ENCODE measurements at regions not wholly inside any gene's neighbourhood (a gene's known extent, or its start where the extent isn't known, plus 50 kb on each side); places are given as distances from the start of the nearest gene placed in this dataset.

DNA sequence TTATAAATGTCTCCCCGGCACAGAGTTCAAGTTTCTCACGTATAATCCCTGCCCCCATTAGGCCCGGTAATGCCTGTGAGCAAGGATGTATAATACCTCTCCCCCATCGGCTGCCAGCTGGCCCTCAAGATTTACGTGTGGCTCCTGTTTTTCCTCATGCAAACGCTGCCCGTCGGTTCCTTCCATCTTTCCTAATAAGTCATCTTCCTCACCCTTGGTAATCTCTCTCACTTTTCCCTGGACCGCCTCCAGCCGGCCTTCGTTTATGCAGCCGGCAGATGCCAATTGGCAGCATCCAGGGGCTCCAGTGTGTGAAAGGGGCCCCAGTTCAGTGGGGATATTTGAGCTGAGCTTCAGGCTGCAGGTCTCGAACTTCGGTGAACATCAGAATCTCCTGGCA is 86.5 kb upstream of the NEURL1B start:
- TF ChIP-seq, protein P1, sequence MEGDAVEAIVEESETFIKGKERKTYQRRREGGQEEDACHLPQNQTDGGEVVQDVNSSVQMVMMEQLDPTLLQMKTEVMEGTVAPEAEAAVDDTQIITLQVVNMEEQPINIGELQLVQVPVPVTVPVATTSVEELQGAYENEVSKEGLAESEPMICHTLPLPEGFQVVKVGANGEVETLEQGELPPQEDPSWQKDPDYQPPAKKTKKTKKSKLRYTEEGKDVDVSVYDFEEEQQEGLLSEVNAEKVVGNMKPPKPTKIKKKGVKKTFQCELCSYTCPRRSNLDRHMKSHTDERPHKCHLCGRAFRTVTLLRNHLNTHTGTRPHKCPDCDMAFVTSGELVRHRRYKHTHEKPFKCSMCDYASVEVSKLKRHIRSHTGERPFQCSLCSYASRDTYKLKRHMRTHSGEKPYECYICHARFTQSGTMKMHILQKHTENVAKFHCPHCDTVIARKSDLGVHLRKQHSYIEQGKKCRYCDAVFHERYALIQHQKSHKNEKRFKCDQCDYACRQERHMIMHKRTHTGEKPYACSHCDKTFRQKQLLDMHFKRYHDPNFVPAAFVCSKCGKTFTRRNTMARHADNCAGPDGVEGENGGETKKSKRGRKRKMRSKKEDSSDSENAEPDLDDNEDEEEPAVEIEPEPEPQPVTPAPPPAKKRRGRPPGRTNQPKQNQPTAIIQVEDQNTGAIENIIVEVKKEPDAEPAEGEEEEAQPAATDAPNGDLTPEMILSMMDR (IDR thresholded peaks at IDR 0.05): no peak
- no peak for TF ChIP-seq POLR2A (IDR thresholded peaks at IDR 0.05)

Measured in esophagus squamous epithelium (tissue), 4 donors.